ENCODE measurements at regions not wholly inside any gene's neighbourhood (a gene's known extent, or its start where the extent isn't known, plus 50 kb on each side); places are given as distances from the start of the nearest gene placed in this dataset.
"Not testable (repeated sequence)": the region's sequence is repeated elsewhere in the genome, so short reads cannot be mapped to it uniquely, and the experiment has no call there.

DNA sequence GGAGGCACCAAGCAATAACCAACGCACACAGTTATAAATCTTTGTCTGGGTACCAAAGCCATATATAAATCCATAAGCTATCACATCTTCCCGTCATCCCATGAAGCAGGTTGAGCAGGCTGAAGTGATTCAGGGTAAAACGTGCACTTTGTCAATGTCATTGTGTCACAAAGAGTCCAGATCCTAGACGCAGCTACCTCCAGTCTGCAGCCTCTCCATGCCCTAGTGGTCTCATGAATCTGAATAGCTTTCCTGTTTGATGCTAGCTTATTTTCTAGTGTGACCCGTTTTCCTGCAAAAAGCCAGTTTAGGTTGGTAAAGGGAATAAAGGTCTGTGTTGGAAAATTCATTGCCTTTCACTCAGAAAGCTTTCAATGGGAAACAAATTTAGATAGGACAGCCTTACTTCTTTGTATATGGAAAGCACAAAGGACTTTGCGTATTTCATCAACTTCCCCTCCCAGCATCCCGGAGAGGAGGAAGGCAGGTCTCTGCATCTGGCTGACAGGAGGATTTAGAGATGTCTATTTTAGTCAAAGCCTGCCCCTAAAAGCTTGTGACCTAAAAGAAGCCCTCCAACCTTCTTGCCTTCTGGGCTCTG lies 222.3 kb upstream of the ARL4C start:
- DNase-seq = no peak

DNA sequence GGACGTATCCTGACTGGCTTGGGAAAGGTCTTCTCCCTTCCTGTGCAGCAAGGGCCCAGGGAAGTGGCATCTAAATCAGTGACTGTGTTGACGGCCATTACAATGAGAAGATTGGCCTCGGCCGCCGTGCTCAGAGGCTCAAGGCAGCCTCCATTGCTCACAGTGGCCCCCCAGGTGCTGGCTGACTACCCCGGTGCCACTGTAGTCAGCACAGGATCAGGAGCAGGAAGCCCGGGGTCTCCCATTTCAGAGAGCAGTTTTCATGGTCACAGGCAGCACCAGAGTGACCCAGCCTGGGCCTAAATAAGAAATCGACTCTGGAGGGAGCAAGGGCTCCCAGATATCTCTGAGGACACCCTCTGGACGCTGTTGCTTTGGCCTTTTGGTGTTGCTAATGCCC lies 219.4 kb upstream of the ARL4C start:
- no peak for DNase-seq

DNA sequence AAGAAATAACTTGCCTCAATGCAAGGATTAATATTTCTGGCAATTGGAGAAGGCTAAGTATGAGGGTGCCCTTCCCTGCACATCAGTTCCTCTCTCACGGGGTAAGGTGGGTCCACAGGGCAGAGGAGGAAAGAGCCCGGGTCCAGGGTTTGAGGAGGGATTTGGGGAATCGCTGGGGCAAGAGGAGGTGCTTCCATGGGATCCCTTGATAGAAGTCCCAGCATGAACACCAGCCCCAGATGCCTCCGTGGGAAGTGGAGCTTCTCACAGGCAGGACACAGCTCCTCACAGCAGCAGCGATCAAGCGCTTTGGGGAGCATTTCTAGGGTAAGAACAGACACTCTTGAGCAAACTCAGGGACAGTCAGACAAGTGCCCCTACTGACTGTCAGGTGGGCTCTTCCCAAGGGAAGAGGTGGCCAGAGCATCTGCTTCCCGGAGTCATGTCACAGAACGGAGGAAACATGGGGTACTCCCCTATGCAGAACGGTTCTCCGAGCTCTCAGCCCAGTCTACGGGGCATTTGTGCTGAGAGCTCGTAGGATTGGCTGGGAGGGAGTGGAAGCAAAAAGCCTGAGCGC lies 218.9 kb upstream of the ARL4C start:
- DNase-seq = no peak

DNA sequence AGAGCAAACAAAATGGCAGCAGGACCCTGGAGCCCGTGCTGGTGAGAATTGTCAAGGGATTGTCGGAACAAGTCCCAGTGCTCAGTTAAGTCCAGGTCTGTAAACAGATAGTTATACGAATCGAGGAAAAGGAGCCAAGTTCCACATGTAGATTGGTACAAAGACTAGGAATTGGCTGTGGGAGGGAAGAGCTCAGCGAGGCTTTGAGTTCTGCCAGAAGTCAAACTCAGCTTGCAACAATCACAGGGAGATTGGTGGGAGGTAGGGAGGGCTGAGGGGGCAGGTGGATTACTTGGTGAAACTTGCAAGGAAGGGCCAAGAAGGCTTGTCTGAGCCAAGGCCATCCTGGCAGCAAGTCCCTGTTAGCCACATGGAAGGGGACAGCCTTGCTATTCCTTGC lies 217.8 kb upstream of the ARL4C start:
- no peak for DNase-seq

DNA sequence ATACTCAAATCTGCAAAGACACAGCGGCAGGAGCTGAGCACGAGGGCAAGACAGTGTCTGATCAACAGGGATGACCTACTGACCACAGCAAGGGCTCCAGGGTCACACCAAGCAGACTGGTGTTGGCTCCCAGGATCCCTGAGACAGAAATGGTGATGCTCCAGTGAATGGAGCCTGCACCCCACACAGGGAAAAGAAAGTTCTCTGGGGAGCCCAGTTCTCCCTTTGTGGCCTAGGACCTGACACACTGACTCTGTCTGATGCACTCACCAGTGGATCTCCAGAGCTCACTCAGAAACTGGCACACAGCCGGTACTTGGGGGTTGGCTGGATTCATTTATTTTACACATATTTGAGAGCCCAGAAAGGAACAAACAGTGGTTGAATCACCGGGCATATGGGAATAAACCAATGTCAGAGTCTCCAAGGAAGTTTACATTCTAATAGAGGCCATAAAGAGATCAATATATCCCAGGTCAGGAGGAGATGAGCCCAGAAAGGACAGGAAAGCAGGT lies 215.6 kb upstream of the ARL4C start:
- DNase-seq = no peak

DNA sequence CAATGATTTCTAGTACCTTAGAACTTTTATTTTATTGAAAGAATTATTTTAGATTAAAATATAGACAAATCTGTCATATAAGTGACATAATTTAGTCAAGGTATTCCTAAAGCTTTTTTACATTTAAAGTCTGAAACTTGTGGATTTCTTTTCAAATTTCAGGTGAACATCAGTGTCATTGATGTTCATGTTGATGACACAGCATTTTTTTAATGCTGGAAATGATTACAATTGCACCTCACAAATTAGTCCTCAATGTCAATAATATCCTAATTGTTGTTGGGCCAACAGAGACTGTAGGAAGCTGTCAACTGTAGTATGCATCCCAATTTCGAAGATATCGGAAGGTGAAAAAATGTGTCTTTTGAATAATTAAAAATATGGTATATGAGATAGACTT lies 214.4 kb upstream of the ARL4C start:
- DNase-seq = no peak

DNA sequence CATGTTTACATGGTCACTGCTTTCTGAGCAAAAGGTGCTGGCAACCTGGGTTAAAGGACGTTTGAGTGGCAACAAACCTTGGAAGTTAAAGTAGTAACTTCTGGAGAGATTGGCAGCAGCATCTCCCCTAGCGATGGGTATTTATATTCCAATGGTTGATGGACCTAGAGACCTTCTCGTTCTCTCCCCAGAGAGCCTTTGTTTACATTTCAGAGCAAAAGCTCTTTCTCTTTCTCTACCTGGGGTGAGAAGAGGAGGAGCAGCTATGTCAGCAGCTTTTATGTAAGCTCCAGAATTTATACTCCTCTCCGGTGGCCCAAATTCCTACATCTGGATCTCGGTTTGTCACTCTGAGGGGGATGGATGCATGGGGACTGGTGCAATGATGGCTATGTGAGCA lies 213.7 kb upstream of the ARL4C start:
- no peak for DNase-seq

DNA sequence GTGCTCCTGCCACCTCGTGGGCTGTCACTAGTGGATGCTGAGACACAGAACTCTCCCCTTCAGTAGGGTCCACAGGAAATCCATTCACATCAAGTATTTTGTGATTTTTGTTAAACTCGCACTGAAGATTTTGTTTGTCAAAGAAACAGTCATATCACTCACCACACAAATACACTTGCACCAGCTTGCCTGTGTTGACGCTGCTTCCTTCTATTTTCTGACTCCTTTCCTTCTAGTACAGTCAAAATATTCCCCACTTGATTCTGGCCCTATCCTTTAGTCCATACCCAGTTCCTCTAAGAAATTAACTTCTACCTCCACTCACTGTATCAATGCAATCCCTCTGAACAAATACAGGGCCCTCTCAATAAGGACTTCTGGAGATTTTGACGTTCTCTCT lies 213.2 kb upstream of the ARL4C start:
- no peak for DNase-seq

DNA sequence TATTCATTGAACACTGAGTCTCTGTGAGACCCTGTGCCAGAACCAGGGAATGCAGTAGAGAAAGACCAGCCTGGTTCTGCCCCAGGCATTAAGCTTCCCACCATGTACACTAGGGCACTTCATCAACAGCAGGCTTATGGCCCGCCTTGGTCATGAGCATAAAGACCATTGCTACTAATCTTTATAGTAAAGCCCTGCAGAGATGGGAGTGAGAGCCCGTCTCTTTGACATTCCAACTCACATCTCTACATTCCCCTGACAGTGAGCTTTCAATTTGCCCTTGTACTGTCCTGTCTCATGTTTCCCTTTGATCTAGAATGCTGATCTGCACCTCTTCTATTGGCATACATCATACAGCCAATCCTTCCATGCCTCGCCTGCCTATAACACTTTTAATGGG lies 211.8 kb upstream of the ARL4C start:
- DNase-seq = no peak

DNA sequence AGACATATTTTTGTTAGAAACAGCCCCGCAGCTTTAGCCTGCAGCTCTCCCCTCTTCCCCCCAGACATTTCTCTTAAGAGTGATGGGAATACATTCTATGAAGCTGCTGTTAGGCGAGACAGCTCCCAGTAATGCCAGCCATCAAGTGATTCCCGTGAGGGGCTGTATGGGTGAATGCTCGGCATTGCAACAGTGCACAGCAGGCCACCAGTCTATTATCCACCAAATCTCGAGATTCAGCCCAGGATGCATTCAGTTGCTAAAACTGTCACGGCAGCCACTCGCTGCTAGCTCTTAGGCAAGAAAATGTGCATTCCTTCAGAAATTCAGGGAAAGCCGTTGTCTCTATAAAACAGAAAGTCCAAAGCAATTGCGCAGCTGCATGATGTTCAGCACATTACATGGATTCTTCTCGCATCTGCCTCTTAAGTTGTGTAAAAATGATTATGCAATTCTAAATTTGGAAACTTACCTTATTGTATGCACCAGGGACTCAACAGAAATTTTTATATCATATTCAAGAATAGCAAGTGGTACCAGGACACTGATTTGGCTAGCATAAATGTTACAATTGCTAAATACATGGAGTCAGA lies 211.3 kb upstream of the ARL4C start:
- DNase-seq = no peak

DNA sequence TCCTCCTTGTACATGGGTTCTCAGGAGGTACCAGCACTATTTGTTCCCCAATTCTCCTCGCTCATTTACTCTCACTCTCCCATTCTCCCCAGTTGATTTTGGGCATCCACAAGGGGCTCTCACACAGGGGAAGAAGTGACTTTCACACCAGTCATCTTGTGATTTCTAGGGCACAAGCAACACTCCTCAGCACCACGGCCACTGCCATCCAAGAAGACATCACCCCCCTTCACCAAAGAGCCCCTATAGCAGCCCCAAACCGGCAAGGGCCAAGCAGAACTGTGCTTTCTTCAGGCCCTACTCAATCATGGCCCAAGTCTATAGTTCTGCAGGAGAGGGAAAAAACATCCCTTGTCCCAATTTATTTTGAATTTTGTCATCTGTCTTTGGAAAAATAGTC lies 209.2 kb upstream of the ARL4C start:
- no peak for DNase-seq

DNA sequence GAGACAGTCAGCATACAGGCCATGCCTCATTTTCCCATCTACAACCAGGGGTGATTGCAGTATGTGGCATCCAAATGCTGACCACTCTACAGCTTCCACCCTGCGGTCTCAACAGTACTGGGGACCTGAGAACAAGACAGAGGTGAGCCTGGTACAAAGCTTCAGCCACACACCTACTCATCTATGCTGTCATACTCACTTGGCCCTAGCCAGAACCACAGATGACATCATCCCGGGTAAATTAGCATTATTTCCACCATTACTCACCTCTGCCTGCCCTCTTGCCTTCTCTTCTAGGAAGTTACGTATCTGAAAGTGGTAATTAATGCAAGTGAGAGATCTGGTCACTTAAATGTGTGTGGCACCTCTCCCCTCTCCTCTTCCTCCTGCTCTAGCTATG lies 208.2 kb upstream of the ARL4C start:
- no peak for DNase-seq

DNA sequence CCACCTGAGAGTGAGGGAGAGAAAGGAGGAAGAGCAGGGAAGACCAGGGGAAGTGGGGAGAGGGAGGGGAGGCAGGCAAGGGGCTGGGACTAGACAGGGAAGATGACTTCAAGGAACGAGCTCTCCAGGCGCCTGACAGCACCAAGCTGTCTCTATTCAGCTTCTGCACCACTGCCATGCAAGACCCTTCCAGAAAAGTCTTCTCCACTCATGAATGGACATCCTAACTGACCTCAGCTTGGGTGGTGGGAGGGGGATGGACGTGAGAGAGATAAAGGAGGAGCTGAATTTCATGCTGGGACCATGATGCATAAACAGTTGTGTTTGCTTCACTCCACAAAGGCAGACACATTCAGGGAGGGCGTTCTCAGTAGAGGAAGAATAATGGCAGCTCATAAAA lies 206.4 kb upstream of the ARL4C start:
- no peak for DNase-seq

DNA sequence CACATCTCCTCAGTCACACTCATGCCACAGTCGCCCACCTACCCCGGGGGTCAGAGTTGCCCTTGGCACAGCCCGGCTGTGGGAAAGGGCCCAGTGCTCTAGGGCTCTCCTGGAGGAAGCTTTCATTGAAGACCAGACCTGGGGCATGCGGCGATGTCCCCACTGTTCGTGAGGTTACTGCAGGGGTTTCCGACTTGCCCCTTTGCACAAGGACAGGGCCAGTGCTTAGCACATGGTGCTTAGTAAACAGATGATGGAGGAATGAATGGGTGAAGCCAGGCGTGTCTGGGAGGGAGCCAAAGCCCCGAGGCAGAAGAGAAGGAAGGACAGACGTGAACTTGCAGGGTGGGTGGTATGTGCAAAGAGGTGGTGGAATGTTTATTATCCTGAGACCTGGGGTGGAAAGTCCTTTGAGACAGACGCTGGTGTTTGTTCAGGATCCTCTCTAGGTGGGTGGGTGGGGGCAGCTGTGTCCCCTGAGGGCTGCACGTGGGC lies 205.9 kb upstream of the ARL4C start:
- no peak for DNase-seq

DNA sequence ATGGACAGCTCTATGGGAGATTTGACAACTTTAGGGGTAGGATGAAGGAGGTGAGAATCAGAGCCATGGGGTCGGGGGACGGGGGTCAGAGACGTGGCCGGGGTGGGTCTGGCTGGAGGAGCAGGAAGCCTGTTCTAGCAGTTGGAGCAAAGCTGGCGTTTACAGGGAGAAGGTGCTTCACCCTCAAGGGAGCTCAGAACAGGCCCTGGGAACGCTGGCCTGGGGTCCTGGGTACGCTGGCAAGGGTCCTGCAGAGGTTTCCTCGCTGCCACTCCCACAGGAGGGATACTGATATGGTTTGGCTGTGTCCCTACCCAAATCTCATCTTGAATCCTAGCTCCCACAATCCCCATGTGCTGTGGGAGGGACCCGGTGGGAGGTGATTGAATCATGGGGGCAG lies 205.0 kb upstream of the ARL4C start:
- no peak for DNase-seq

DNA sequence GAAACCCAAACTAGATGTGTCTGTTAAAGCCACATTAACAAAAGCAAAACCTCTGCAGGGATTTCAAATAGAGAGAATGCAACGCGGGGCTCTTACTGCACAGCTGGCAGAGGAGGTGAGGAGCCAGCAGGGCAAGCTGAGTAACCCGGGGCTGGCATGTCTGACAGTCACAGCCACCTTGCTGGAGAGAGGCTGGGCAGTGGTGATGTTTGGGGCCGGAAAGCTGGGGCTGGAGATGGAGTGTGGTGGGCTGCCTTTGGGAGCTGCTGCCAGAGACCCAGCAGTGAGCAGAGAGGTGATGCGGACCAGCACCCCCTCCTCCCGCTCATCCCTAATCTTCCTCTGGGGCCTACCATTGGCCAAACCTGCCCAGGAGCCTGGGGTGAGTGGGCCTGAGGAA lies 204.5 kb upstream of the ARL4C start:
- no peak for DNase-seq

DNA sequence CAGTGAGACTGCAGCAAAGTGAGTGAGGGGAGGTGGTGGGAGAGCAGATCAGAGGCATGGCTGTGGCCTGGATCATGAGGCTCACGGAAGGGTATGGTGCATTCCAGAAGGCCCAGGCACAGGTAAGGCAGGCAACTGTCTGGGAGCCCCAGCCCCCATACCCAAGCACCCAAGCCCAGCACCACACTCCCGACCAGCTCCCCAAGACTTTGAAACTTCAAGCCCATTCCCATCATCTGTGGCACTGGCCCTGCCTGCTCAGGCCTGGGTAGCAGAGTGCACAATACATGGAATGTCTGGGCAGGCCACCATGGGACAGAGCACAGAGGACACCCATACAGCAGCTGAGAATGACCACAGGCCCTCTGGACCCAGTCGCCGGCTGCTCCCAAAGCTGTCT lies 202.6 kb upstream of the ARL4C start:
- DNase-seq = no peak

DNA sequence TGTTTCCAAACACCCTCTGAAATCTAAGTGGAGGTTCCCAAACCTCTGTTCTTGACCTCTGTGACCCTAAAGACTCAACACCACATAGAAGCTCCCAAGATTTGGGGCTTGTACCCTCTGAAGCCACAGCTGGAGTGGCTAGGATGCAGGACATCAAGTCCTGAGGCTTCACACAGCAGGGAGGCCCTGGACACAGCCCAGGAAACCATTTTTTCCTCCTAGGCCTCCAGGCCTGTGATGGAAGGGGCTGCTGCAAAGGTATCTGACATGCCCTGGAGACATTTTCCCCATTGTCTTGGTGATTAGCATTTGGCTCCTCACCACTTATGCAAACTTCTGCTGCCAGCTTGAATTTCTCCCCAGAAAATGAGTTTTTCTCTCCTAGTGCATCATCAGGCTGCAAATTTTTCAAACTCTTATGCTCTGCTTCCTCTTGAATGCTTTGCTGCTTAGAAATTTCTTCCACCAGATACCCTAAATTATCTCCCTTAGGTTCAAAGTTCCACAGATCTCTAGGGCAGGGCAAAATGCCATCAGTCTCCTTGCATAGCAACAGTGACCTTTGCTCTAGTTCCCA lies 200.5 kb upstream of the ARL4C start:
- not testable (repeated sequence) for DNase-seq

DNA sequence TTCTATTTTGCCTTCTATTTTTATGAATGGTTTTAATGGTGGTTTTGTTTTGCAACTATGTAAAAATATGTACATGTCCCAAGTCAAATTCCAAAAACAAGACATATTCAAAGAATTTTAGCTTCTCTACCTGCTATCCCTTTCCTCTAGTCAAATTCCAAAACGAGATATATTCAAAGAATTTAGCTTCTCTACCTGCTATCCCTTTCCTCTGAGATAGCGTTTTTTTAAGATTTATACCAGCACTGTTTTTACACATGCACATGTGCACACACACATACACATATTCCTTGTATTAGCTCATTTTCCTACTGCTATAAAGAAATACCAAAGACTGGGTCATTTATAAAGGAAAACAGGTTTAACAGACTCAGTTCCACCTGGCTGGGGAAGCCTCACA lies 199.1 kb upstream of the ARL4C start:
- no peak for DNase-seq

DNA sequence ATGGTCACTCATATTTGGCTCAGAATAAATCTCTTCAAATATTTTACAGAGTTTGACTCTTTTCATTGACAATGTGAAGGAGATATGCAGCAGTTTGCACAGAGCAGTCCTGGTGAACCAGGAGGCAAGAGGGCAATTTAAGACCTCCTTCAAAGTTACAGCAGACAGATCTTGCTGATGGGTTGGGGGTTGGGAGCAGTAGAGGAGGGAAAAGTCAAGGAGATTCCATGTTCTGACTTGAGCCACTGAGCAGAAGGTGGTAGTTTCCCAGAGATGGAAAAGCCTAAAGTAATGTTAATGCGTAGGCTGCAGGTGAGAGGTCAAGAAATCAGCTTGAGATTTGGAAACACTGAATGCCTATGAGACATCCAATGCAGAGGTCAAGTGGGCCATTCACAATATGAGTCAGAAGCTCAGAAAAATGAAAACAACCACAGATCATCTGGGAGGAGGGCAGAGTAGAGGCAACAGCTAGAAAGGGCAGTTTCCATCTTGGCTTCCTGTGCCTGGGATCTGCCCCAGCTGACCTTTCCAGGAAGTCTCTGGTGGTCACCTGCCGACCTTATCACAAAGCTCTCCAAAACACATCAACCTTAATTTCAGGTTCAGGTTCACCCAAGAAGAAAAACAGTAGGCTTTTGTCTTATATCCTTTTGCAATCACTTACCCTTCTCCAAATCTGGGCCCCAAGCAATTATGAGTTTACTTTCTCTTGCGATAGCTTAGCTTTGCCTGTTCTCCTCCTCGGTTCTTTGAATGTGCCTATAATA lies 197.5 kb upstream of the ARL4C start:
- DNase-seq = no peak

DNA sequence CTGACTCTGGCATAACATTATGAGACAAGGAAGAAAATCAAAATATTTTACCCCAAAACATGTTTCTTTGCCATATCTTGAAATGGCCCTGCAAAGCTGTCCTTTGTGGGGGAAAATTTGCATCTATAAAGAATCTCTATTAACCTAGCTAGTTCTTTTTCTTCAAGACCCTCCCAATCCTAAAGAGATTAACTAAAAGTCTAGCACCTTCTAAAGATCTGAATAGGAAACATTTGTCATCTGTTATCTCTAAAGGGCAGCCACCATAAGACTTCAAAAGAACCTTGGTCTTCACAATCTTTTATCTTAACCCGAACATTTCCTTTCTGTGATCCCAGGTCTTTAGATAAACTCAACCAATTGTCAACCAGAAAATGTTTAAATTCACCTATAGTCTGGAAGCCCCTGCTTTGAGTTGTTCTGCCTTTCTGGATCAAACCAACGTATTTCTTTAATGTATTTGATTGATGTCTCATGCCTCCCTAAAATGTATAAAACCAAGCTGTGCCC lies 196.9 kb upstream of the ARL4C start:
- not testable (repeated sequence) for DNase-seq

DNA sequence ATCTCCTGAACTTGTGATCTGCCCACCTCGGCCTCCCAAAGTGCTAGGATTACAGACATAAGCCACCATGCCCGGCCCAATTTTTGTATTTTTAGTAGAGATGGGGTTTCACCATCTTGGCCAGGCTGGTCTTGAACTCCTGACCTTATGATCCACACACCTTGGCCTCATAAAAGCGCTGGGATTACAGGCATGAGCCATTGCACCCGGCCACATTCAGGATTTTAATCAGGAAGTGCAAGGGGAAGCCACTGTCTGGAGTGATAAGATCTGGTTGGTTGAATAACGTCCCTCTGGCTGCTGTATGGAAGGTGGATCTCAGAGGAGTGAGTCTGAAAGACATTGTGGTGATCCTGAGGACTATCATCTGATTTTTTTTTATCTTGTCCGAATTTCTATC lies 196.3 kb upstream of the ARL4C start:
- DNase-seq = not testable (repeated sequence)
